Ovary (tissue), 7 donors: ENCODE measurements at regions not wholly inside any gene's neighbourhood (a gene's known extent, or its start where the extent isn't known, plus 50 kb on each side); places are given as distances from the start of the nearest gene placed in this dataset.
A peak's percentile ranks its signal among the peaks of the same experiment; 100 is the strongest.

Experiments
- DNase-seq, 5 donors: peaks; one replicate each; pipeline ENCODE4 v3.0.0-alpha.2; 2019 to 2020
- H3K27ac ChIP-seq, 2 donors: fragments of 200-600 bp; one replicate each; pipeline versions ENCODE4 v1.5.1 to v1.8.0; 2019 to 2022
- H3K27me3 ChIP-seq: fragments of 200-600 bp; one replicate; pipeline ENCODE4 v1.8.0; 2022
- H3K36me3 ChIP-seq: fragments of 200-600 bp; sonication (generic); one replicate; pipeline ENCODE4 v1.5.1; 2019
- H3K4me1 ChIP-seq: one replicate; pipeline ENCODE4 v1.8.1; 2013; ENCODE audit warnings: mild to moderate bottlenecking, moderate library complexity; ENCODE audit not compliant: insufficient read depth
- H3K4me3 ChIP-seq: fragments of 200-600 bp; sonication (generic); one replicate; pipeline ENCODE4 v1.5.1; 2017
- H3K9me3 ChIP-seq, 2 donors: fragments of 200-600 bp in 1 of 2; sonication (generic) in 1 of 2; one replicate each; pipeline versions ENCODE4 v1.5.1 to v1.8.1; 2013 to 2019; ENCODE audit warnings: mild to moderate bottlenecking in 1 of 2, moderate library complexity in 1 of 2
- CTCF ChIP-seq, 3 donors: fragments of 450-650 bp in 2 of 3; fragments of 200-600 bp in 1 of 3; IDR thresholded peaks; one replicate each; pipeline versions ENCODE4 v1.5.1 to v1.8.0; 2016 to 2022; ENCODE audit warnings: antibody characterized with exemption in 3 of 3, mild to moderate bottlenecking in 1 of 3
- EP300 ChIP-seq: sonication (generic); formaldehyde crosslinking; IDR thresholded peaks from one replicate; pipeline ENCODE4 v1.6.1; 2017; ENCODE audit warnings: antibody characterized with exemption
- POLR2A ChIP-seq: fragments of 450-650 bp; IDR thresholded peaks from one replicate; pipeline ENCODE4 v1.6.1; 2017; ENCODE audit warnings: antibody characterized with exemption, mild to moderate bottlenecking, moderate library complexity
- WGBS, 3 donors: extraction: QIAGEN DNeasy Blood & Tissue Kit in 1 of 3; methylation state at CpG; one replicate each; pipeline versions ENCODE4 v1.1.5 to v1.1.7; 2013 to 2017; 5-methylcytosine and 5-hydroxymethylcytosine counted together
- intact Hi-C, 4 donors: fragments of 100-400 bp; cut with DNase I; formaldehyde crosslinking; loops; one replicate each; pipeline versions ENCODE4 v1.11.0 to v1.15.1; 2022 to 2023
- donor health status: DM: no; HTN: no; CAD: no; lungs with moderate emphysema.
- donor health status: DM: no; HTN: no; CAD: no.
- donor health status: Bipolar disorder and iron deficiency.
- donor health status: DM: no; HTN: no; CAD: no.
- donor health status: DM: yes; HTN: yes; CAD: no.

- no peak overlapping the region for H3K4me3 ChIP-seq
- DNase-seq = no peak
- WGBS, 3 donors = 73 to 91% (median 81%) methylated on average over 15 of the region's 15 CpGs
Observed at GRCh38 chr6:6746333-6746969, 157.9 kb downstream of the LY86 start.

DNA sequence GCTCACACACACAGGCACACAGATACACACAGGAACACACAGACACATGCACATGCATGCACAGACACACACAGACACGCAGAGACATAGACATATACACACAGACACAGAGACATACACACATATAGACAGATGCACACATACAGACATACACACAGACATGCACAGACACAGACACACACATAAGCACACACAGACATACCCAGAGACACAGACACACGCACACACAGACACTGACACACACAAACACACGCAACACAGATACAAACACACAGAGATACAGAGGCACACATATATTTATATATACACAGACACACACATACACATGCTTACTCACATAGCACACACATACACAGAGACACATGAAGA is 158.4 kb downstream of the LY86 start:
- no peak for TF ChIP-seq CTCF (IDR thresholded peaks at IDR 0.05)
- TF ChIP-seq POLR2A = no peak
- no peak for TF ChIP-seq EP300
- Histone ChIP-seq H3K4me1 (peaks cover 9% of the 10 kb centered on the region), H3K9me3 (no peaks in the 10 kb centered on the region), H3K36me3 (no peaks in the 10 kb centered on the region), H3K27ac (no peak overlapping the region), H3K27me3 (no peaks in the 10 kb centered on the region), H3K4me3 (no peak overlapping the region)
- intact Hi-C loops = no loop called here
- WGBS, 3 donors = 92 to 99% (median 94%) methylated on average over 3 of the region's 3 CpGs
- DNase-seq = no peak

More at GRCh38 chr6:6746333-6746969, 157.9 kb downstream of the LY86 start:
- Histone ChIP-seq H3K27ac (no peak overlapping the region), H3K36me3 (no peaks in the 10 kb centered on the region), H3K4me1 (peaks cover 9% of the 10 kb centered on the region), H3K27me3 (no peaks in the 10 kb centered on the region), H3K9me3 (no peaks in the 10 kb centered on the region)
- intact Hi-C loops = no loop called here
- TF ChIP-seq EP300 (no peak), POLR2A (no peak), CTCF (IDR thresholded peaks at IDR 0.05) (no peak)

GRCh38 chr6:6747371-6747770 is 158.9 kb downstream of the LY86 start:
- 86 to 91% (median 89%) methylated on average over 6 of the region's 6 CpGs for WGBS, 3 donors
- TF ChIP-seq CTCF (IDR thresholded peaks at IDR 0.05) (no peak), POLR2A (no peak), EP300 (no peak)
- peaks cover 9% of the 10 kb centered on the region for H3K4me1 ChIP-seq
- no peaks in the 10 kb centered on the region for H3K36me3 ChIP-seq
- no peak for DNase-seq
- no peaks in the 10 kb centered on the region for H3K27me3 ChIP-seq
- no peak overlapping the region for H3K27ac ChIP-seq
- no peak overlapping the region for H3K4me3 ChIP-seq
- no peaks in the 10 kb centered on the region for H3K9me3 ChIP-seq
- intact Hi-C loops = no loop called here

DNA sequence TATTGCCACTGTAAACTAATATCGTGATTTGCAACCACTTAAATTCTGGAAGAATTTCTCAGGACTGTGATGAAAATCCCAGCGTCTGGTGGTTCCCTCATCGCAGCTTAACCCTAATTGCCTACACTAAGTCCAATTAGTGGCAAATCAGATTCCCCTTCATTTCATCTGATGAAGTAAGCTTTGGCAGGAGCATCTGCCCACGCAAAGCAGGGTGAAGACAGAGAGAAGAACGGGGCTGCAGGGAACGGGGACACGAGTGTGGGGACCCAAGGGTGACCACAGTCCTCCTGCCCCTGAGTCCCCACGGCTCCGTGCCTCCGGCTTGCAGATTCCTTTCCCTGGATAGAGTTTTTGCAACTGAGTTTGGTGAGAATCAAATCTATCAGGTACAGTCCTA is 159.5 kb downstream of the LY86 start:
- 69 to 88% (median 77%) methylated on average over 10 of the region's 10 CpGs for WGBS, 3 donors
- Histone ChIP-seq H3K27me3 (no peaks in the 10 kb centered on the region), H3K27ac (no peak overlapping the region), H3K4me1 (peaks cover 9% of the 10 kb centered on the region), H3K9me3 (no peaks in the 10 kb centered on the region), H3K36me3 (no peaks in the 10 kb centered on the region), H3K4me3 (no peak overlapping the region)
- TF ChIP-seq CTCF (IDR thresholded peaks at IDR 0.05) (no peak), EP300 (no peak), POLR2A (no peak)
- DNase-seq = peak in 1 of 5 donors; percentile 31
- intact Hi-C loops = no loop called here
